Astrocyte of the spinal cord (primary cell): ENCODE measurements at regions not wholly inside any gene's neighbourhood (a gene's known extent, or its start where the extent isn't known, plus 50 kb on each side); places are given as distances from the start of the nearest gene placed in this dataset.

Experiments
- DNase-seq: peaks from one replicate; pipeline ENCODE4 v3.0.0; 2011; ENCODE audit warnings: low read depth, low spot score
- H3K4me3 ChIP-seq: 2 replicates; pipeline ENCODE4 v1.5.1; 2011; ENCODE audit warnings: low read depth, mild to moderate bottlenecking, low read length, moderate library complexity
- CTCF ChIP-seq: IDR thresholded peaks from 2 replicates; pipeline ENCODE4 v1.5.1; 2012; ENCODE audit warnings: low read depth, mild to moderate bottlenecking, low read length, inconsistent platforms
- in situ Hi-C: cut with HindIII; loops from 2 replicates; pipeline ENCODE4 v1.10.0; 2017; ENCODE audit warnings: low sequenced_read_pairs

GRCh38 chr3:72247126-72247525 is 462.2 kb upstream of the PROK2 start:
- TF ChIP-seq CTCF = no peak

GRCh38 chr3:72246685-72247084 is 461.7 kb upstream of the PROK2 start:
- H3K4me3 ChIP-seq = no peak overlapping the region
- no peak for DNase-seq
- no peak for TF ChIP-seq CTCF
- in situ Hi-C loops = no loop called here

More at GRCh38 chr3:72247126-72247525, 462.2 kb upstream of the PROK2 start:
- DNase-seq = no peak
- H3K4me3 ChIP-seq = no peak overlapping the region
- in situ Hi-C loops = no loop called here

GRCh38 chr3:72245183-72245811 is 460.3 kb upstream of the PROK2 start:
- DNase-seq = no peak
- in situ Hi-C loops = no loop called here
- H3K4me3 ChIP-seq = no peak overlapping the region
- TF ChIP-seq CTCF = no peak

- no peak for TF ChIP-seq CTCF
These were observed 459.4 kb upstream of the PROK2 start for GRCh38 chr3:72244396-72244795.

GRCh38 chr3:72242326-72242725 is 457.4 kb upstream of the PROK2 start:
- no peak overlapping the region for H3K4me3 ChIP-seq
- no peak for TF ChIP-seq CTCF
- no peak for DNase-seq
- in situ Hi-C loops = no loop called here

More at GRCh38 chr3:72244396-72244795, 459.4 kb upstream of the PROK2 start:
- in situ Hi-C loops = no loop called here
- no peak for DNase-seq
- H3K4me3 ChIP-seq = no peak overlapping the region

- no peak overlapping the region for H3K4me3 ChIP-seq
- in situ Hi-C loops = no loop called here
- DNase-seq = no peak
- TF ChIP-seq CTCF = no peak
These were observed 456.6 kb upstream of the PROK2 start for GRCh38 chr3:72241525-72241924.
